GM23338 (cell line): ENCODE measurements at regions not wholly inside any gene's neighbourhood (a gene's known extent, or its start where the extent isn't known, plus 50 kb on each side); places are given as distances from the start of the nearest gene placed in this dataset.

Experiments used
- ATAC-seq: fragments of 200-7000 bp; cut with Tn5 transposase; 3 replicates; pipeline ENCODE4 v1.9.1; 2020
- DNase-seq: peaks from one replicate; pipeline ENCODE4 v3.0.0-alpha.2; 2015; ENCODE audit warnings: low spot score
- H2AFZ ChIP-seq: fragments of 200-600 bp; sonication (generic); 2 replicates; pipeline ENCODE4 v1.8.0; 2016; ENCODE audit warnings: antibody characterized with exemption, mild to moderate bottlenecking, moderate library complexity
- H3F3A ChIP-seq: fragments of 200-600 bp; sonication (generic); replicated peaks from 2 replicates; pipeline ENCODE4 v1.8.0; 2017; ENCODE audit warnings: antibody characterized with exemption, mixed run types, low read depth
- H3K27ac ChIP-seq: fragments of 200-600 bp; sonication (generic); 2 replicates; pipeline ENCODE4 v1.6.1; 2016; ENCODE audit warnings: low read depth
- H3K27me3 ChIP-seq: fragments of 200-600 bp; sonication (generic); 2 replicates; pipeline ENCODE4 v1.8.0; 2016; ENCODE audit warnings: mild to moderate bottlenecking, mixed run types, moderate library complexity; ENCODE audit not compliant: insufficient read depth
- H3K36me3 ChIP-seq: fragments of 200-600 bp; sonication (generic); 2 replicates; pipeline ENCODE4 v1.8.0; 2016; ENCODE audit warnings: mild to moderate bottlenecking; ENCODE audit not compliant: insufficient read depth
- H3K4me1 ChIP-seq: fragments of 200-600 bp; sonication (generic); 2 replicates; pipeline ENCODE4 v1.8.0; 2016; ENCODE audit warnings: mild to moderate bottlenecking, moderate library complexity; ENCODE audit not compliant: insufficient read depth
- H3K4me2 ChIP-seq: fragments of 200-600 bp; sonication (generic); 2 replicates; pipeline ENCODE4 v1.7.1; 2017; ENCODE audit warnings: mixed run types
- H3K4me3 ChIP-seq: fragments of 200-600 bp; sonication (generic); 2 replicates; pipeline ENCODE4 v1.6.1; 2016; ENCODE audit warnings: mixed run types
- H3K79me2 ChIP-seq: fragments of 200-600 bp; sonication (generic); replicated peaks from 2 replicates; pipeline ENCODE4 v1.8.0; 2017; ENCODE audit warnings: mild to moderate bottlenecking; ENCODE audit not compliant: insufficient read depth
- H3K9me2 ChIP-seq: fragments of 200-600 bp; sonication (generic); 2 replicates; pipeline ENCODE4 v1.8.0; 2017; ENCODE audit not compliant: insufficient read depth
- H4K20me1 ChIP-seq: fragments of 200-600 bp; sonication (generic); replicated peaks from 2 replicates; pipeline ENCODE4 v1.8.0; 2017; ENCODE audit warnings: mild to moderate bottlenecking; ENCODE audit not compliant: insufficient read depth
- H3K27ac Mint-ChIP-seq: 2 replicates; pipeline ENCODE4 v1.8.0; 2020; ENCODE audit warnings: inconsistent platforms, mild to moderate bottlenecking, moderate library complexity, mixed read lengths
- H3K27me3 Mint-ChIP-seq: 3 replicates; pipeline ENCODE4 v1.8.0; 2022; ENCODE audit warnings: low read depth, mild to moderate bottlenecking, moderate library complexity, mixed read lengths, inconsistent platforms; ENCODE audit not compliant: insufficient read depth, poor library complexity
- H3K36me3 Mint-ChIP-seq: 3 replicates; pipeline ENCODE4 v1.8.0; 2021; ENCODE audit warnings: low read depth, mild to moderate bottlenecking, inconsistent platforms, moderate library complexity, mixed read lengths
- H3K4me1 Mint-ChIP-seq: 3 replicates; pipeline ENCODE4 v1.8.0; 2020; ENCODE audit warnings: mild to moderate bottlenecking, inconsistent platforms, mixed read lengths
- H3K4me3 Mint-ChIP-seq: 3 replicates; pipeline ENCODE4 v1.8.0; 2021; ENCODE audit warnings: moderate library complexity, mild to moderate bottlenecking, inconsistent platforms, mixed read lengths
- H3K9me3 Mint-ChIP-seq: 3 replicates; pipeline ENCODE4 v1.8.0; 2020; ENCODE audit warnings: moderate library complexity, mild to moderate bottlenecking, inconsistent platforms, mixed read lengths
- CREB1 ChIP-seq: fragments of 250-450 bp; sonication (Bioruptor Pico); IDR thresholded peaks from 2 replicates; pipeline ENCODE4 v1.5.0; 2020; ENCODE audit warnings: low read depth, mild to moderate bottlenecking, moderate library complexity
- CTCF ChIP-seq, 2 experiments: fragments of 200-600 bp in 1 of 2; sonication (generic) in 1 of 2; conservative IDR thresholded peaks; 2 replicates each; pipeline versions ENCODE4 v1.5.1 to v1.6.1; 2016 to 2017; ENCODE audit warnings: antibody characterized with exemption in 2 of 2, low read depth in 2 of 2, mild to moderate bottlenecking in 2 of 2, moderate library complexity in 1 of 2
- ETS1 ChIP-seq: IDR thresholded peaks from 2 replicates; pipeline ENCODE4 v1.6.1; 2016; ENCODE audit warnings: antibody characterized with exemption
- EZH2 ChIP-seq: fragments of 200-600 bp; sonication (generic); IDR thresholded peaks from one replicate; pipeline ENCODE4 v1.8.0; 2017; ENCODE audit warnings: antibody characterized with exemption, mild to moderate bottlenecking, low read depth; ENCODE audit not compliant: unreplicated experiment
- EZH2phosphoT487 ChIP-seq: fragments of 200-600 bp; sonication (generic); IDR thresholded peaks from one replicate; pipeline ENCODE4 v1.8.1; 2018; ENCODE audit warnings: antibody characterized with exemption; ENCODE audit not compliant: unreplicated experiment
- JUNB ChIP-seq: IDR thresholded peaks from one replicate; pipeline ENCODE4 v1.6.1; 2016; ENCODE audit warnings: antibody characterized with exemption; ENCODE audit not compliant: unreplicated experiment
- NANOG ChIP-seq: IDR thresholded peaks from 2 replicates; pipeline ENCODE4 v1.6.1; 2016; ENCODE audit warnings: antibody characterized with exemption, borderline replicate concordance
- POLR2AphosphoS5 ChIP-seq: IDR thresholded peaks from 2 replicates; pipeline ENCODE4 v1.6.1; 2016; ENCODE audit warnings: antibody characterized with exemption, low read depth
- REST ChIP-seq: IDR thresholded peaks from one replicate; pipeline ENCODE4 v1.6.1; 2018; ENCODE audit warnings: antibody characterized with exemption; ENCODE audit not compliant: unreplicated experiment
- STAT1 ChIP-seq: IDR thresholded peaks from one replicate; pipeline ENCODE4 v1.6.1; 2016; ENCODE audit warnings: antibody characterized with exemption; ENCODE audit not compliant: unreplicated experiment
- ZNF114 ChIP-seq: fragments of 250-450 bp; sonication (Bioruptor Pico); IDR thresholded peaks from 2 replicates; pipeline ENCODE4 v1.5.0; 2020; ENCODE audit warnings: mild to moderate bottlenecking, moderate library complexity
- ZNF331 ChIP-seq: fragments of 250-450 bp; sonication (Bioruptor Pico); IDR thresholded peaks from 2 replicates; pipeline ENCODE4 v1.5.0; 2020; ENCODE audit warnings: low read depth, mild to moderate bottlenecking, moderate library complexity
- ZNF462 ChIP-seq: fragments of 250-450 bp; sonication (Bioruptor Pico); IDR thresholded peaks from 2 replicates; pipeline ENCODE4 v1.5.0; 2020; ENCODE audit warnings: mild to moderate bottlenecking, moderate library complexity

- TF ChIP-seq POLR2AphosphoS5 (no peak), STAT1 (no peak), ZNF331 (CRISPR knock-in tag) (no peak), EZH2 (no peak), REST (no peak), EZH2phosphoT487 (no peak), JUNB (no peak), CTCF (conservative IDR thresholded peaks at IDR 0.05; ENCODE audit: low read depth in 2 of 2) (no peak), CREB1 (CRISPR knock-in tag) (no peak), ZNF114 (CRISPR knock-in tag) (no peak)
Observed at GRCh38 chr2:220181165-220181564, 553.7 kb downstream of the SLC4A3 start (continued).

GRCh38 chr2:220182790-220183189 is 555.4 kb downstream of the SLC4A3 start:
- Histone ChIP-seq H3K4me3 (no peak overlapping the region), H3K4me1 (no peaks in the 10 kb centered on the region), H3K27me3 (no peaks in the 10 kb centered on the region), H3F3A (no peaks in the 10 kb centered on the region), H3K36me3 (no peaks in the 10 kb centered on the region), H2AFZ (peak overlapping the region; percentile 60; the same call in 1 of the 2 replicates), H3K9me2 (no peaks in the 10 kb centered on the region), H3K27ac (no peak overlapping the region), H4K20me1 (no peaks in the 10 kb centered on the region), H3K79me2 (no peaks in the 10 kb centered on the region), H3K4me2 (no peak overlapping the region)
- Mint-ChIP-seq H3K4me1 (no peaks in the 10 kb centered on the region), H3K9me3 (no peaks in the 10 kb centered on the region), H3K27me3 (peaks cover 4% of the 10 kb centered on the region), H3K27ac (no peak overlapping the region; the same call in 1 of the 2 replicates), H3K36me3 (no peaks in the 10 kb centered on the region), H3K4me3 (no peak overlapping the region)
- peak; percentile 79 for ATAC-seq
- TF ChIP-seq NANOG (no peak), POLR2AphosphoS5 (no peak), EZH2phosphoT487 (no peak), ZNF331 (CRISPR knock-in tag) (no peak), ZNF462 (CRISPR knock-in tag) (no peak), ETS1 (no peak), ZNF114 (CRISPR knock-in tag) (no peak)
- DNase-seq = peak; percentile 16
